ENCODE measurements at regions not wholly inside any gene's neighbourhood (a gene's known extent, or its start where the extent isn't known, plus 50 kb on each side); places are given as distances from the start of the nearest gene placed in this dataset.
"Not testable (repeated sequence)": the region's sequence is repeated elsewhere in the genome, so short reads cannot be mapped to it uniquely, and the experiment has no call there.

GRCh38 chr3:18207226-18207625 lies 217.9 kb downstream of the SATB1 start:
- intact Hi-C loops (cut with DNase I): no loop called here
- no peak for DNase-seq (ENCODE audit: missing footprints)
- no peak for ATAC-seq

- DNase-seq (ENCODE audit: missing footprints); ATAC-seq; intact Hi-C loops (cut with DNase I): not testable (repeated sequence)
Measured at GRCh38 chr3:18205701-18206100, 219.4 kb downstream of the SATB1 start.

GRCh38 chr3:18201315-18201714 lies 223.8 kb downstream of the SATB1 start:
- ATAC-seq (no peak), DNase-seq (ENCODE audit: missing footprints) (no peak)
- intact Hi-C loops (cut with DNase I): no loop called here

GRCh38 chr3:18199757-18200156 lies 225.4 kb downstream of the SATB1 start:
- ATAC-seq: no peak
- intact Hi-C loops (cut with DNase I): no loop called here
- no peak for DNase-seq (ENCODE audit: missing footprints)

- DNase-seq (ENCODE audit: missing footprints): no peak
- ATAC-seq: no peak
- intact Hi-C loops (cut with DNase I): no loop called here
Measured at GRCh38 chr3:18195836-18196235, 229.3 kb downstream of the SATB1 start.

GRCh38 chr3:18194431-18194830 lies 230.7 kb downstream of the SATB1 start:
- no peak for ATAC-seq
- no peak for DNase-seq (ENCODE audit: missing footprints)
- intact Hi-C loops (cut with DNase I): no loop called here

GRCh38 chr3:18190646-18191045 lies 234.5 kb downstream of the SATB1 start:
- ATAC-seq: no peak
- intact Hi-C loops (cut with DNase I): no loop called here
- DNase-seq (ENCODE audit: missing footprints): no peak

GRCh38 chr3:18189282-18190050 lies 235.7 kb downstream of the SATB1 start:
- no peak for ATAC-seq
- no peak for DNase-seq (ENCODE audit: missing footprints)

GRCh38 chr3:18188491-18188890 lies 236.6 kb downstream of the SATB1 start:
- intact Hi-C loops (cut with DNase I): no loop called here
- ATAC-seq: no peak
- no peak for DNase-seq (ENCODE audit: missing footprints)

More at GRCh38 chr3:18189282-18190050, 235.7 kb downstream of the SATB1 start:
- intact Hi-C loops (cut with DNase I): no loop called here

- DNase-seq (ENCODE audit: missing footprints): no peak
- intact Hi-C loops (cut with DNase I): no loop called here
- no peak for ATAC-seq
Measured at GRCh38 chr3:18185624-18186023, 239.5 kb downstream of the SATB1 start.

- DNase-seq (ENCODE audit: missing footprints); ATAC-seq; intact Hi-C loops (cut with DNase I): not testable (repeated sequence)
Measured at GRCh38 chr3:18182923-18183322, 242.2 kb downstream of the SATB1 start.

- intact Hi-C loops (cut with DNase I): no loop called here
- DNase-seq (ENCODE audit: missing footprints) (no peak), ATAC-seq (no peak)
Measured at GRCh38 chr3:18179521-18179920, 245.6 kb downstream of the SATB1 start.

GRCh38 chr3:18177271-18177670 lies 247.9 kb downstream of the SATB1 start:
- DNase-seq (ENCODE audit: missing footprints): no peak
- intact Hi-C loops (cut with DNase I): no loop called here
- ATAC-seq: no peak

- DNase-seq (ENCODE audit: missing footprints); intact Hi-C loops (cut with DNase I); ATAC-seq: not testable (repeated sequence)
Measured at GRCh38 chr3:18173891-18174290, 251.2 kb downstream of the SATB1 start.

GRCh38 chr3:18159681-18160080 lies 265.5 kb downstream of the SATB1 start:
- intact Hi-C loops (cut with DNase I): loop anchor here (10.0 kb wide), 1 partner anchor 115 kb away; no protein-coding TSS in a partner anchor
- ATAC-seq (no peak), DNase-seq (ENCODE audit: missing footprints) (no peak)

GRCh38 chr3:18153571-18154173 lies 271.5 kb downstream of the SATB1 start:
- DNase-seq (ENCODE audit: missing footprints) (no peak), ATAC-seq (no peak)
- intact Hi-C loops (cut with DNase I): no loop called here

GRCh38 chr3:18151199-18151598 lies 273.9 kb downstream of the SATB1 start:
- DNase-seq (ENCODE audit: missing footprints) (no peak), ATAC-seq (no peak)
- intact Hi-C loops (cut with DNase I): no loop called here

- intact Hi-C loops (cut with DNase I): no loop called here
- DNase-seq (ENCODE audit: missing footprints) (no peak), ATAC-seq (no peak)
Measured at GRCh38 chr3:18149935-18150334, 275.2 kb downstream of the SATB1 start.

GRCh38 chr3:18149386-18149785 lies 275.8 kb downstream of the SATB1 start:
- no peak for DNase-seq (ENCODE audit: missing footprints)
- ATAC-seq: no peak
- intact Hi-C loops (cut with DNase I): no loop called here

GRCh38 chr3:18144571-18144970 lies 280.6 kb downstream of the SATB1 start:
- ATAC-seq (no peak), DNase-seq (ENCODE audit: missing footprints) (no peak)
- intact Hi-C loops (cut with DNase I): no loop called here
